ENCODE measurements at regions not wholly inside any gene's neighbourhood (a gene's known extent, or its start where the extent isn't known, plus 50 kb on each side); places are given as distances from the start of the nearest gene placed in this dataset.

- SMC1A ChIA-PET (ENCODE audit: uncharacterized antibody, unreplicated experiment): no interaction called here
These were observed 1018.8 kb upstream of the FANCL start for GRCh38 chr2:59259913-59260312.

More at GRCh38 chr2:59259913-59260312, 1018.8 kb upstream of the FANCL start:
- no peaks in the 10 kb centered on the region for H3K36me3 ChIP-seq (ENCODE audit: control insufficient read depth in 2 of 2, insufficient read depth in 2 of 2, low read length in 1 of 2)
- in situ Hi-C loops (cut with MboI): no loop called here
- FAIRE-seq: no peak
- H4K20me1 ChIP-seq (ENCODE audit: control insufficient read depth, insufficient read depth): no peaks in the 10 kb centered on the region
- ChIA-PET CTCF (no interaction called here), POLR2A (no interaction called here), RAD21 (ENCODE audit: unreplicated experiment) (no interaction called here)
- H3K4me2 ChIP-seq (ENCODE audit: control insufficient read depth, insufficient read depth): no peak overlapping the region
- no peaks in the 10 kb centered on the region for H3K9me3 ChIP-seq (replicated peaks; ENCODE audit: control insufficient read depth, insufficient read depth, low read length)
- H3K9ac ChIP-seq (ENCODE audit: control insufficient read depth, insufficient read depth, low read length): no peak overlapping the region
- no peak overlapping the region for H3K27ac ChIP-seq (ENCODE audit: control insufficient read depth, insufficient read depth)
- 29% methylated on average over 3 of the region's 3 CpGs for WGBS (ENCODE audit: insufficient coverage, insufficient replicate concordance, low lambda C conversion rate, missing lambda C conversion rate)
- H2AFZ ChIP-seq (ENCODE audit: control insufficient read depth, low read depth, low read length): no peak overlapping the region
- no peaks in the 10 kb centered on the region for H3K79me2 ChIP-seq (ENCODE audit: control insufficient read depth, insufficient read depth, low read length)
- no TSS peak for BruUV-seq (replicated peaks)
- DNase-seq (ENCODE audit: low read depth, low spot score): no peak
- H3K27me3 ChIP-seq (replicated peaks in 1 of 2; ENCODE audit: control insufficient read depth in 2 of 2, insufficient read depth in 2 of 2, low read length in 1 of 2): no peaks in the 10 kb centered on the region
- intact Hi-C loops (cut with micrococcal nuclease; ENCODE audit: unreplicated experiment): no loop called here
- H3K4me1 ChIP-seq (ENCODE audit: control insufficient read depth, insufficient read depth, low read length): no peaks in the 10 kb centered on the region
- ATAC-seq: no peak
- TF ChIP-seq SMAD5 (IDR thresholded peaks at IDR 0.05; ENCODE audit: low read depth) (no peak), ZNF384 (IDR thresholded peaks at IDR 0.05; ENCODE audit: borderline replicate concordance, low read depth, low read length) (no peak), IKZF1 (conservative IDR thresholded peaks at IDR 0.05) (no peak), FOXM1 (IDR thresholded peaks at IDR 0.05; ENCODE audit: low read depth, low read length) (no peak), SUPT20H (IDR thresholded peaks at IDR 0.05; ENCODE audit: borderline replicate concordance, control insufficient read depth, low read depth, low read length) (no peak), ZNF687 (IDR thresholded peaks at IDR 0.05) (no peak), YBX1 (IDR thresholded peaks at IDR 0.05) (no peak), RUNX3 (IDR thresholded peaks at IDR 0.05; ENCODE audit: low read length) (no peak), SMAD1 (IDR thresholded peaks at IDR 0.05; ENCODE audit: low read depth, partially characterized antibody) (no peak), MXI1 (IDR thresholded peaks at IDR 0.05; ENCODE audit: low read depth, low read length) (no peak), CBX5 (IDR thresholded peaks at IDR 0.05; ENCODE audit: low read depth) (no peak), MTA2 (IDR thresholded peaks at IDR 0.05; ENCODE audit: low read depth) (no peak)
- no peak overlapping the region for H3K4me3 ChIP-seq

Measured in GM12878 (cell line).